Fibroblast of skin of right biceps (primary cell): ENCODE measurements at regions not wholly inside any gene's neighbourhood (a gene's known extent, or its start where the extent isn't known, plus 50 kb on each side); places are given as distances from the start of the nearest gene placed in this dataset.

ENCODE experiments used
- DNase-seq: peaks from one replicate; pipeline ENCODE4 v3.0.0-alpha.2; 2013

GRCh38 chr18:24799176-24799575 lies 338.7 kb downstream of the HRH4 start:
- no peak for DNase-seq

GRCh38 chr18:24799720-24800119 lies 339.3 kb downstream of the HRH4 start:
- DNase-seq = no peak

GRCh38 chr18:24801001-24801400 lies 340.6 kb downstream of the HRH4 start:
- DNase-seq = peak; percentile 66

GRCh38 chr18:24802456-24802855 lies 342.0 kb downstream of the HRH4 start:
- no peak for DNase-seq

GRCh38 chr18:24805156-24805555 lies 344.7 kb downstream of the HRH4 start:
- no peak for DNase-seq

- no peak for DNase-seq
Observed at GRCh38 chr18:24809173-24809950, 348.9 kb downstream of the HRH4 start.

GRCh38 chr18:24810561-24811305 lies 350.3 kb downstream of the HRH4 start:
- DNase-seq = no peak

GRCh38 chr18:24811950-24812681 lies 351.7 kb downstream of the HRH4 start:
- DNase-seq = no peak

GRCh38 chr18:24814521-24814920 lies 354.1 kb downstream of the HRH4 start:
- DNase-seq = no peak

GRCh38 chr18:24817150-24817549 lies 356.7 kb downstream of the HRH4 start:
- DNase-seq = no peak

- no peak for DNase-seq
Observed at GRCh38 chr18:24817587-24818371, 357.3 kb downstream of the HRH4 start.

GRCh38 chr18:24818441-24818840 lies 358.0 kb downstream of the HRH4 start:
- no peak for DNase-seq

GRCh38 chr18:24819141-24819890 lies 358.9 kb downstream of the HRH4 start:
- DNase-seq = no peak

GRCh38 chr18:24825397-24825796 lies 365.0 kb downstream of the HRH4 start:
- DNase-seq = no peak

GRCh38 chr18:24826605-24827004 lies 366.2 kb downstream of the HRH4 start:
- DNase-seq = no peak

GRCh38 chr18:24827501-24827900 lies 367.1 kb downstream of the HRH4 start:
- DNase-seq = peak; percentile 35

GRCh38 chr18:24831081-24831480 lies 370.6 kb downstream of the HRH4 start:
- DNase-seq = no peak

GRCh38 chr18:24831871-24832665 lies 371.6 kb downstream of the HRH4 start:
- no peak for DNase-seq

GRCh38 chr18:24835751-24836150 lies 375.3 kb downstream of the HRH4 start:
- no peak for DNase-seq

- peak; percentile 98 for DNase-seq
Observed at GRCh38 chr18:24837066-24837465, 376.6 kb downstream of the HRH4 start.

- DNase-seq = peak; percentile 63
Observed at GRCh38 chr18:24840051-24840450, 379.6 kb downstream of the HRH4 start.
